ENCODE measurements at regions not wholly inside any gene's neighbourhood (a gene's known extent, or its start where the extent isn't known, plus 50 kb on each side); places are given as distances from the start of the nearest gene placed in this dataset.

DNA sequence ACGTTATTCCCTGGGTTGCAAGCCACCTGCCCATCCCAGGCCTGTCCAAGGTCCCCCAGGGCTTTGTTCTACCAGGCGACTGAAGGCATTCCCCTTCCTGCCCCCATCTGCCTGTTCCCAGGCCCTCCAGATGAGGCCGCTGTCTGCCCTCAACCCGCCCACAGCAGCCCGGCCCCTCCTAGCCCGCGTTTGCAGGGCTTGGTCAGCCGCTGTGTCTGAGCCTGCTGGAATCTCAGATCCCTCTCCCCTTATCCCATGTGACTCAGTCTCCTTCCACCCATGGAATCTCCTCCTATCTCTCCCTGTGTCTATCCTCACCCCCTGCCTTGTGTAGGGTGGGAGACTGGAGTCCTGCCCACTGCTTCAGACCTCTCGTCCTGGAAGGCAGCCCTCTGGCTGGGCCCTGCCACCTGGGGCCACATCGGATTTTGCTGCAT lies 186.0 kb upstream of the TNRC6C start:
- Histone ChIP-seq H3K9me3 (ENCODE audit: control insufficient read depth, low read length) (no peaks in the 10 kb centered on the region), H3K4me1 (ENCODE audit: control insufficient read depth, insufficient read depth, low read length) (peaks cover 15% of the 10 kb centered on the region), H3K36me3 (ENCODE audit: control insufficient read depth, insufficient read depth, low read length) (no peaks in the 10 kb centered on the region), H3K27ac (ENCODE audit: insufficient read depth, low read depth, low read length, poor library complexity, severe bottlenecking) (no peak overlapping the region), H3K27me3 (ENCODE audit: control insufficient read depth, insufficient read depth, low read length, poor library complexity, severe bottlenecking) (no peaks in the 10 kb centered on the region), H3K4me3 (ENCODE audit: insufficient read depth, low read depth, low read length) (no peak overlapping the region)
- 15 to 16% methylated on average over 10 of the region's 10 CpGs for WGBS, 2 experiments

DNA sequence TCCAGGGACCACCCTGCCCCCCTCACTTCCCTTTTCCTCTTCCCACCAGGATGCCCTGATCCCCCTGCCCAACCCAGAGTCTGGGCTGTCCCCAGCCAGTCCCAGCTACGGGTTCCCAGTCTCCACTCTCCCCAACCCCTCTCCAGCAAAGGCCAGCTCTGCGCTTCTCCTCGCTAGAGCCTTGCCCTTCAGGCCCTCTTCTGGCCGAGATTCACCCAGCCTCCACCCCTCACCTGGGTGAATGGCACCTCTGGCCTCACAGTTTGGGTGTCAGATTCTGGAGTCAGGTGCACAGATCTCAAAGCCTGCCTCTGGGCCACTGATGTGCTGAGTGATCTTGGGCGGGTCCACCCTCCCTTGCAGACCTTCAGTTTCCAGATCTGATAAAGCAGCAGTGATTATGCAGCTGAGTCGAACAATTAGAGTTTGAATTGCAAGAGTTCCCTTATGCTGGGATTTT lies 185.6 kb upstream of the TNRC6C start:
- H3K27ac ChIP-seq (ENCODE audit: insufficient read depth, low read depth, low read length, poor library complexity, severe bottlenecking), result no peak overlapping the region
- no peaks in the 10 kb centered on the region for H3K27me3 ChIP-seq (ENCODE audit: control insufficient read depth, insufficient read depth, low read length, poor library complexity, severe bottlenecking)
- no peaks in the 10 kb centered on the region for H3K9me3 ChIP-seq (ENCODE audit: control insufficient read depth, low read length)
- H3K4me1 ChIP-seq (ENCODE audit: control insufficient read depth, insufficient read depth, low read length), result peaks cover 15% of the 10 kb centered on the region
- WGBS, 2 experiments, result 60 to 61% methylated on average over 6 of the region's 6 CpGs
- H3K4me3 ChIP-seq (ENCODE audit: insufficient read depth, low read depth, low read length), result no peak overlapping the region
- H3K36me3 ChIP-seq (ENCODE audit: control insufficient read depth, insufficient read depth, low read length), result no peaks in the 10 kb centered on the region

DNA sequence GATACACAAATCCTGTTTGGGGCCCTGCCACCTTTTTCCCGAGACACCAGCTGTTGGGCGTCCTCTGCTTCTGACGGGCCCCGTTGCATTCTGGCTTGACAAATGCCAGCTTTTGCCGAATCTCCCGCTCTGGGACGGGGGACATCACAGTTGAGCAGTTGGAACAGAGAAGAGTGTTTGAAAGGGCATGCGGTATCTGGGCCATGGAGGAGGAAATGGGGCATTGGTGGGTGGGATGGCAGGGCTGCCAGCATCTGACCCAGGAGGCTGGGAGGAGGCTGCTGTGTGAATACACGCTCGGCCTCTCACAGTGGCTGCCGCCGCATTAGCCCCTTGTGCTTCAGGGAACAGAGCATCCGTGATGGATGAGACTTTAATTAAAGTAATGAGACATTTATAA lies 184.3 kb upstream of the TNRC6C start:
- Histone ChIP-seq H3K4me3 (ENCODE audit: insufficient read depth, low read depth, low read length) (no peak overlapping the region), H3K36me3 (ENCODE audit: control insufficient read depth, insufficient read depth, low read length) (no peaks in the 10 kb centered on the region), H3K27ac (ENCODE audit: insufficient read depth, low read depth, low read length, poor library complexity, severe bottlenecking) (no peak overlapping the region), H3K4me1 (ENCODE audit: control insufficient read depth, insufficient read depth, low read length) (peaks cover 15% of the 10 kb centered on the region), H3K27me3 (ENCODE audit: control insufficient read depth, insufficient read depth, low read length, poor library complexity, severe bottlenecking) (no peaks in the 10 kb centered on the region), H3K9me3 (ENCODE audit: control insufficient read depth, low read length) (no peaks in the 10 kb centered on the region)
- WGBS, 2 experiments, result 95% methylated on average over 13 of the region's 13 CpGs

GRCh38 chr17:77778636-77779489 lies 179.6 kb upstream of the TNRC6C start:
- WGBS, 2 experiments, result 87 to 89% methylated on average over 16 of the region's 16 CpGs
- H3K9me3 ChIP-seq (ENCODE audit: control insufficient read depth, low read length), result no peaks in the 10 kb centered on the region
- peaks cover 23% of the 10 kb centered on the region for H3K4me1 ChIP-seq (ENCODE audit: control insufficient read depth, insufficient read depth, low read length)
- no peaks in the 10 kb centered on the region for H3K27me3 ChIP-seq (ENCODE audit: control insufficient read depth, insufficient read depth, low read length, poor library complexity, severe bottlenecking)
- no peaks in the 10 kb centered on the region for H3K36me3 ChIP-seq (ENCODE audit: control insufficient read depth, insufficient read depth, low read length)
- no peak overlapping the region for H3K4me3 ChIP-seq (ENCODE audit: insufficient read depth, low read depth, low read length)
- no peak overlapping the region for H3K27ac ChIP-seq (ENCODE audit: insufficient read depth, low read depth, low read length, poor library complexity, severe bottlenecking)

DNA sequence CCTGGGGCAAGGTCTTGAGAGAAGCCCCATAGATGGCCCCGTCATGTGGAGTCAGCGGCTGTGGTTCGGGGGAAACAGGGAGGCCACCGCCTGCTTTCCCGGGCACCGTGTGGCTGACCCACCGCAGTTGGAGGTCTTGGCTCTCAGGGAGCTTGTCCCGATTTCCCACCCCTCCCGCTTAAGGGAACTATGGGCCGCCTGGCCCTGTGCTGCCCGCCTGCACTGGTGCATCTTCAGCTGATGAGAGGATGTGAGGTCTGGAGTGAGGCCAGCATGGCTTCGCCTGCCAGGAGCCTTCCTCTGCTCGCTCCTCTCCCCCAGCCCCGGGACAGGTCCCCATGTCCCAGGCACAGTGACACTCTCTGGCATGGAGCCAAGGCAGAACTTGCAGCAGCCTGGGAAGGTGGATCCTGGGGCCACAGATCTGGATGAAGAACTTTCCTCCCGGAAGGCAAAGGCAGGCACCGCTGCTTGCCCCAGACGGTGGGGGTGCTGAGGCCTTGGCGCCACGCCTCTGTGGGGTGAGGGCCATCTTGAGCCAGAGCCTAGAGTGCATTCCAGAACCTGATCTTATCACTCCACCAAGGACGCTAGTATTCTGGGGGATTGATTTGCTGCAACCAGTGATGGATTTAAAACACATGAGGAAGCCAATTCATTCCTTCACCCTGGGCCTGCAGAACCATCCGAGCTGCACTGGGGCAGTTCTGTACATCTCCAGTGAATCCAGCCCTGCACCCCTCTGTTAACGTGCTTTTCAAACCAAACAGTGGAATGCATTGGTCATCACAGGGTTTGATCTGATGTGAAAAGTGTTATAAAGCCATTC lies 178.6 kb upstream of the TNRC6C start:
- Histone ChIP-seq H3K9me3 (ENCODE audit: control insufficient read depth, low read length) (no peaks in the 10 kb centered on the region), H3K4me3 (ENCODE audit: insufficient read depth, low read depth, low read length) (no peak overlapping the region), H3K36me3 (ENCODE audit: control insufficient read depth, insufficient read depth, low read length) (no peaks in the 10 kb centered on the region), H3K4me1 (ENCODE audit: control insufficient read depth, insufficient read depth, low read length) (peaks cover 23% of the 10 kb centered on the region), H3K27ac (ENCODE audit: insufficient read depth, low read depth, low read length, poor library complexity, severe bottlenecking) (no peak overlapping the region), H3K27me3 (ENCODE audit: control insufficient read depth, insufficient read depth, low read length, poor library complexity, severe bottlenecking) (no peaks in the 10 kb centered on the region)
- 80% methylated on average over 22 of the region's 22 CpGs for WGBS, 2 experiments

- Histone ChIP-seq H3K4me1 (ENCODE audit: control insufficient read depth, insufficient read depth, low read length) (peaks cover 23% of the 10 kb centered on the region), H3K36me3 (ENCODE audit: control insufficient read depth, insufficient read depth, low read length) (no peaks in the 10 kb centered on the region), H3K27ac (ENCODE audit: insufficient read depth, low read depth, low read length, poor library complexity, severe bottlenecking) (no peak overlapping the region), H3K4me3 (ENCODE audit: insufficient read depth, low read depth, low read length) (no peak overlapping the region), H3K9me3 (ENCODE audit: control insufficient read depth, low read length) (no peaks in the 10 kb centered on the region), H3K27me3 (ENCODE audit: control insufficient read depth, insufficient read depth, low read length, poor library complexity, severe bottlenecking) (peaks cover 15% of the 10 kb centered on the region)
- WGBS, 2 experiments, result 58 to 62% methylated on average over 7 of the region's 7 CpGs
These were observed 177.0 kb upstream of the TNRC6C start for GRCh38 chr17:77781536-77781935.

GRCh38 chr17:77782201-77782600 lies 176.3 kb upstream of the TNRC6C start:
- Histone ChIP-seq H3K27ac (ENCODE audit: insufficient read depth, low read depth, low read length, poor library complexity, severe bottlenecking) (no peak overlapping the region), H3K36me3 (ENCODE audit: control insufficient read depth, insufficient read depth, low read length) (no peaks in the 10 kb centered on the region), H3K4me1 (ENCODE audit: control insufficient read depth, insufficient read depth, low read length) (peaks cover 26% of the 10 kb centered on the region), H3K9me3 (ENCODE audit: control insufficient read depth, low read length) (no peaks in the 10 kb centered on the region), H3K27me3 (ENCODE audit: control insufficient read depth, insufficient read depth, low read length, poor library complexity, severe bottlenecking) (peaks cover 21% of the 10 kb centered on the region), H3K4me3 (ENCODE audit: insufficient read depth, low read depth, low read length) (no peak overlapping the region)
- 73 to 85% methylated on average over 10 of the region's 10 CpGs for WGBS, 2 experiments

- WGBS, 2 experiments, result 77 to 78% methylated on average over 14 of the region's 14 CpGs
These were observed 175.9 kb upstream of the TNRC6C start for GRCh38 chr17:77782611-77783010.

DNA sequence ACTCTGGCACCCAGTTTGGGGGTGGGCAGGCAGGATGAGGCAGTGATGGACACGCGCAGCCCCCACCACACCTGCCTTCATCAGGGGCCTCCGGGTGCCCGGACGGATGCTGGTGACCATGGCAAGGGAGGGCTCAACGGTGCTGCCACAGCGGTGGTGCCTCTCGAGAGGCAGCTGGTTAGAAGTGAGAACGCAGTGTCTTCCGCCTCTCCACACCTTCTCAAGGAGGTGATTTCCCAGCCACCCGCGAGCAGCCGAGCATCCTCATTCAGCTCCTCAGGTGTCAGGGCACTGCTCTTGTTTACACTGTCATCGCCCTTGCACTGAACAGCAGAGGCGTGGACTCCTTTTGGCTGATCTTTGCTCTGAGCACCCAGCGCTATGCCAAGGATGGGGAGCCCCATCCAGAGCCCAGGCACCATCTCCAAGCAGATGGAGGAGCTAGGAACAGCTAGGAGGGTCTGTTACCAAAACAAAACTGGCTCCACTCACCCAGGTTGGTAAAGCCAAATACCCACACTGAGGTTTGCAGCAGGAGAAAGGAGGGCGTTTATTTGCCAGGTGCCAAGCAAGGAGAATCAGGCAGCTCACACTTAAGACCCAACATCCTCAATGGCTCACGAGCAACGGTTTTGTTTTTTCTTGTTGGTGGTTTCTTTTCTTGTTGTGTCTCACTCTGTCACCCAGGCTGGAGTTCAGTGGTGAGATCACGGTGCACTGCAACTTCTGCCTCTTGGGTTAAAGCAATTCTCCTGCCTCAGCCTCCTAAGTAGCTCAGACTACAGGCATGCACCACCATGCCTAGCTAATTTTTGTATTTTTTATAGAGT lies 174.3 kb upstream of the TNRC6C start:
- H3K27ac ChIP-seq (ENCODE audit: insufficient read depth, low read depth, low read length, poor library complexity, severe bottlenecking), result no peak overlapping the region
- H3K4me1 ChIP-seq (ENCODE audit: control insufficient read depth, insufficient read depth, low read length), result peaks cover 31% of the 10 kb centered on the region
- no peaks in the 10 kb centered on the region for H3K9me3 ChIP-seq (ENCODE audit: control insufficient read depth, low read length)
- H3K4me3 ChIP-seq (ENCODE audit: insufficient read depth, low read depth, low read length), result no peak overlapping the region
- peaks cover 41% of the 10 kb centered on the region for H3K27me3 ChIP-seq (ENCODE audit: control insufficient read depth, insufficient read depth, low read length, poor library complexity, severe bottlenecking)
- H3K36me3 ChIP-seq (ENCODE audit: control insufficient read depth, insufficient read depth, low read length), result no peaks in the 10 kb centered on the region
- 92 to 93% methylated on average over 20 of the region's 20 CpGs for WGBS, 2 experiments

More at GRCh38 chr17:77782611-77783010, 175.9 kb upstream of the TNRC6C start:
- Histone ChIP-seq H3K27ac (ENCODE audit: insufficient read depth, low read depth, low read length, poor library complexity, severe bottlenecking) (no peak overlapping the region), H3K4me3 (ENCODE audit: insufficient read depth, low read depth, low read length) (no peak overlapping the region), H3K9me3 (ENCODE audit: control insufficient read depth, low read length) (no peaks in the 10 kb centered on the region), H3K27me3 (ENCODE audit: control insufficient read depth, insufficient read depth, low read length, poor library complexity, severe bottlenecking) (peaks cover 25% of the 10 kb centered on the region), H3K36me3 (ENCODE audit: control insufficient read depth, insufficient read depth, low read length) (no peaks in the 10 kb centered on the region), H3K4me1 (ENCODE audit: control insufficient read depth, insufficient read depth, low read length) (peaks cover 30% of the 10 kb centered on the region)

All from ectodermal cell (in vitro differentiated cells).